ENCODE measurements at regions not wholly inside any gene's neighbourhood (a gene's known extent, or its start where the extent isn't known, plus 50 kb on each side); places are given as distances from the start of the nearest gene placed in this dataset.
"Not testable (repeated sequence)": the region's sequence is repeated elsewhere in the genome, so short reads cannot be mapped to it uniquely, and the experiment has no call there.

DNA sequence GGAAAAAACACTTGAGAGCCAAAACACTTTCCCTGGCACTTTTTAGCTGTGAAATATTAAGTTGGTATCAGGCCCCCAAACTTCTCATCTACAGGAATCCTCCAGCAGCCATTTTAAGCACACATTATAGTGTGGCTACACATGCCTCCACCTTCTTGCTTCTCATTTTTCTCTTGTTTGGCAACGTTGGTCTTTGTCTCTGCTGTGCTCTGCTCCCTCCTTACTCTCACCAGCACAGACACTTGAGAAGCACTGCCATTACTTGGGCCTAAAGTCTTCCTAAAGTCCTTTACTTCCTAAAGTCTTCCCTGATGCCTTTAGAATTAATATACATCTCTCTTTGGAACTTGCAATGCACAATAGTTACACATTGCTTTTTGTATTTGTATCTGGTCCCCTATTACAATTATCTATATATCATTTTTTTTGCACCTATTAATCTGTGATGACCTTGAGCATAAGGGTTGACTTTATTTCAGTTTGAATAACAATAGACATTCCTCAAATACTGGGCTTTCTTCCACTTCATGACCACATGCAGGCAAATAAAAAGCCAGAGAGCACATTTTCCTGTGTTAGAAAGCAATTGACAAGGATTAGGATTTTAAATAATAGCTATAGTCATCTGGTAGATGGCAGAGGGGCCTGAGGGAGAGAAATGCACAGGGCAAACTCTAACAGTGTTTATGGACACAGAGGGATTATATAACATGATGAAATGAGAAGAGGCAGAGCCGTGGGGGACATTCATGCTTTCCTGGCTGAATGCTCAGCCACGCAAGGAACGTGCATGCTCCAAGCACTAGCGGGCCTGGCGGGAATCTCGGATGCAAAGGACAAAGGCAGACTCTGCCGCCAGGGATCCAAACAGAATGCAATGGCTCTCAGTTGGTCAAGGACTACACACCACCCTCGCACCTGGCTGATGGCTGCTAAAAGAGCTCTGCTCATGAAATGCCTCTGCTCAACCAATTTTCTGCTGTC, 99.3 kb downstream of the CDC14C start:
- in situ Hi-C loops (cut with HindIII; ENCODE audit: low pct_ligation_motif_present, low sequenced_read_pairs) = no loop called here
- Histone ChIP-seq H3K27me3 (replicated peaks) (no peaks in the 10 kb centered on the region), H3K4me3 (ENCODE audit: low read depth, low read length) (no peak overlapping the region), H3K27ac (no peak overlapping the region), H3K36me3 (replicated peaks) (no peaks in the 10 kb centered on the region)
- no peak for DNase-seq
- TF ChIP-seq, protein P1, sequence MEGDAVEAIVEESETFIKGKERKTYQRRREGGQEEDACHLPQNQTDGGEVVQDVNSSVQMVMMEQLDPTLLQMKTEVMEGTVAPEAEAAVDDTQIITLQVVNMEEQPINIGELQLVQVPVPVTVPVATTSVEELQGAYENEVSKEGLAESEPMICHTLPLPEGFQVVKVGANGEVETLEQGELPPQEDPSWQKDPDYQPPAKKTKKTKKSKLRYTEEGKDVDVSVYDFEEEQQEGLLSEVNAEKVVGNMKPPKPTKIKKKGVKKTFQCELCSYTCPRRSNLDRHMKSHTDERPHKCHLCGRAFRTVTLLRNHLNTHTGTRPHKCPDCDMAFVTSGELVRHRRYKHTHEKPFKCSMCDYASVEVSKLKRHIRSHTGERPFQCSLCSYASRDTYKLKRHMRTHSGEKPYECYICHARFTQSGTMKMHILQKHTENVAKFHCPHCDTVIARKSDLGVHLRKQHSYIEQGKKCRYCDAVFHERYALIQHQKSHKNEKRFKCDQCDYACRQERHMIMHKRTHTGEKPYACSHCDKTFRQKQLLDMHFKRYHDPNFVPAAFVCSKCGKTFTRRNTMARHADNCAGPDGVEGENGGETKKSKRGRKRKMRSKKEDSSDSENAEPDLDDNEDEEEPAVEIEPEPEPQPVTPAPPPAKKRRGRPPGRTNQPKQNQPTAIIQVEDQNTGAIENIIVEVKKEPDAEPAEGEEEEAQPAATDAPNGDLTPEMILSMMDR (IDR thresholded peaks at IDR 0.05; ENCODE audit: low read depth, low read length, missing control alignments) = no peak

DNA sequence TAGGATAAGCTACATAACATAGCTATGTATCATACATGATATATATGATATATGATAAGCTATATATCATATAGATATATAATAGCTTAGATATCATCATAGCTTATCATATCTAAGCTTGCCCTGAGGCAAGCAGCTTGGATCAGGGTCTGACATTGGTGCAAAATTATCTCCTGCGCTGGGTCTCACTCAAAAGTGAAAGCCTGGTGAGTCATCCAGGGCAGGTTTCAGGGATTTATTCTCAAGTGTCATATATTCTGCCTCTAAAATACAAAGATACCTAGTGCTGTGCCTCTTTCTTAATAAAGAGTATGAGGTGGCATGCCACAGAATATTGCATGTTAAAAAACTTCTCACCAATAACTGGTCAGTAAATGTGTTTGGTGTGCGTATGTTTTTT, 105.9 kb downstream of the CDC14C start:
- no peaks in the 10 kb centered on the region for H3K36me3 ChIP-seq (replicated peaks)
- in situ Hi-C loops (cut with HindIII; ENCODE audit: low pct_ligation_motif_present, low sequenced_read_pairs) = no loop called here

DNA sequence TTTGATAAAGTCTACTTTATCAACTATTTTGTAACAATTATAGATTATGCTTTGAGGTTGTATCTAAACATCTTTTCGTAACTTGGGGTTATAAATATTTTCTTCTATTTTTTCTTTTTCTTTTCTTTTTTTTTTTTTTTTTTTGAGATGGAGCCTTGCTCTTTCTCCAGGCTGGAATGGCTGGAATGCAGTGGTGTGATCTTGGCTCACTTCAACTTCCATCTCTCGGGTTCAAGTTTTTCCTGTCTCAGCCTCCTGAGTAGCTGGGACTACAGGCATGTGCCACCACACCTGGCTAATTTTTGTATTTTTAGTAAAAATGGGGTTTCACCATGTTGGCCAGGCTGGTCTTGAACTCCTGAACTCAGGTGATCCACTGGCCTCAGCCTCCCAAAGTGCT, 108.8 kb downstream of the CDC14C start:
- H3K4me3 ChIP-seq (ENCODE audit: low read depth, low read length); H3K36me3 ChIP-seq (replicated peaks); H3K27ac ChIP-seq; H3K27me3 ChIP-seq (replicated peaks); DNase-seq; in situ Hi-C loops (cut with HindIII; ENCODE audit: low pct_ligation_motif_present, low sequenced_read_pairs): not testable (repeated sequence)

More for the DNA sequence above, 105.9 kb downstream of the CDC14C start:
- no peak for DNase-seq
- H3K27me3 ChIP-seq (replicated peaks) = no peaks in the 10 kb centered on the region
- no peak overlapping the region for H3K4me3 ChIP-seq (ENCODE audit: low read depth, low read length)
- TF ChIP-seq, protein P1 (IDR thresholded peaks at IDR 0.05; ENCODE audit: low read depth, low read length, missing control alignments) = no peak
- no peak overlapping the region for H3K27ac ChIP-seq

DNA sequence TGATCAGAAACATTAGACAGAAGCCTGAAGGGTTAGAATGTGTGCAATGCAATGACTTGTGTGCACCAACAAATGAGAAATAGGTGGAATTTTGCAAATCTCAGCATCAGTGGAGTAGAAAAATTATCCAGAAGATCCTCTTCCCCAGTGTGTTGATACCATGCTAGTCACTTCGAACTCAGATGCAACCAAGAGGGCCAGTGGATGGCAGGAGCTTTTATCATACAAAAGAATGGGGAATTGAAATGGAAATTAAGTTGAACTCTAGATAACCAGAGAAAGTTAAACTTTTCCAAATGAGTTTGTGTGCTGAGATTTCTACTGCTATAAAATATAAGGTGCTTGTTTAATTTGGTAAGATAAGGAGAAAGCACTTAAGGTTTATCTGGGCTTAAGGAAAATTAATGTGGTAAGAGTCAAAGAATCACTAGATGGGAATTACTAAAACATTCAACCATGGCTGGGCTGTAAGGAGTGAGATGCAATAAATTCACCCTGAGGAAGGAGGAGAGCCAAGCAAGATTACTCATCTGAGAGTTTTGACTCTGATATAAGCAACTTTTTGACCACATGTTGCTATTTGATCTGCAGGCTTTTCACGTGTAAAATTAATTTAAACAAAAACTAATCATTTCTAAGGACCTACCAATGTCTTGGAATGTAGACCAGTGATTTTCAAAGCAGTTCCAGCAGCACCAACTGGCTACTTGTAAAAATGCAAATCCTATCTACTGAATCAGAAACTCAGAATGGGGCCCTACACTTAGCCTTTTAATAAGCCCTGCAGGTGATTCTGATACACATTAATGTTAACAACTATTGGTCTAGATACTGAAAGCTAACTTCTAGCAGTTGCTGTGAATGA, 113.2 kb downstream of the CDC14C start:
- Histone ChIP-seq H3K36me3 (replicated peaks) (no peaks in the 10 kb centered on the region), H3K27ac (no peak overlapping the region), H3K27me3 (replicated peaks) (no peaks in the 10 kb centered on the region), H3K4me3 (ENCODE audit: low read depth, low read length) (no peak overlapping the region)
- TF ChIP-seq, protein P1 (IDR thresholded peaks at IDR 0.05; ENCODE audit: low read depth, low read length, missing control alignments) = no peak
- in situ Hi-C loops (cut with HindIII; ENCODE audit: low pct_ligation_motif_present, low sequenced_read_pairs) = no loop called here
- no peak for DNase-seq

DNA sequence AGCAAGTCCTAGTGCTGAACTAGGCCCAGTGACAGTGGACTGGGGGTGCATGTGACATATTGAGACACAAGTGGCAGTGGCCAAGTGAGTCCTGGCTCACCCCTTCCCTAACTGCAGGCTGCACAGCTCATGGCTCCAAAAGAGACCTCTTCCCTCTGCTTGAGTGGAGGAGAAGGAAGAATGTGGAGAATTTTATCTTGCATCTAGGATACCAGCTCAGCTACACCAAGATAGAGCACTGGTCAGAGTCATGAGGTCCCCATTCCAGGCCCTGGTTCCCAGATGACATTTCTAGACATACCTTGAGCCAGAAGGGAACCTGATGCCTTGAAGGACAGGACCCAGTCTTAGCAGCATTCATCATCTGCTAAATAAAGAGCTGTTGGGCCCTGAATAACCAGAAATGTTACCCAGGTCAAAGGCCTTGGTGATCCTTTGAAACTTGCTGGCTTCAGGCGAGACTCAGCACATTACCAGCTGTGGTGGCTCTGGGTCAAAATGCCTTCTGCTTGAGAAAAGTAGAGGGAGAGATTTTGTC, 114.5 kb downstream of the CDC14C start:
- Histone ChIP-seq H3K27me3 (replicated peaks) (no peaks in the 10 kb centered on the region), H3K27ac (no peak overlapping the region), H3K36me3 (replicated peaks) (no peaks in the 10 kb centered on the region), H3K4me3 (ENCODE audit: low read depth, low read length) (no peak overlapping the region)
- in situ Hi-C loops (cut with HindIII; ENCODE audit: low pct_ligation_motif_present, low sequenced_read_pairs) = no loop called here
- TF ChIP-seq, protein P1 (IDR thresholded peaks at IDR 0.05; ENCODE audit: low read depth, low read length, missing control alignments) = no peak
- no peak for DNase-seq

DNA sequence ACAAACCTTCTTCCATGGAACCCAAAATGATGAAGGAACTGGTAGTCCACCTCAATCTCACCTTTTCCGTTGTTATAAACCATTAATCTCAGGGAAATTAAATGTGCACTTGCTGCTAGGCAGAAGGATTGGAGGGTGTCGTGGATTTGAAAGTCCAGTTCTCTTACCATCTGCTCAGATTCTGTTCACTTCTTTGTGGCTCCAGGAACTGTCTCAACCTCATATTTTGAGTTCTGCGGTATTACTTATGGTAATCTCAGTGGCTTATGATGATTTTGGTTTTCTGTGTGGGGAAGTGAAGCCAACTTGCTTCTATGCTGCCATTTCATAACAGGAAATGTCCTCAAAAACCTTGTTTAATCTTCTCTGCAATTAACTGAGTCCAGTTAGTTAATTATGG, 136.4 kb downstream of the CDC14C start:
- no peaks in the 10 kb centered on the region for H3K27me3 ChIP-seq (replicated peaks)
- in situ Hi-C loops (cut with HindIII; ENCODE audit: low pct_ligation_motif_present, low sequenced_read_pairs) = no loop called here
- no peak overlapping the region for H3K4me3 ChIP-seq (ENCODE audit: low read depth, low read length)
- no peak for DNase-seq
- no peaks in the 10 kb centered on the region for H3K36me3 ChIP-seq (replicated peaks)
- no peak overlapping the region for H3K27ac ChIP-seq
- TF ChIP-seq, protein P1 (IDR thresholded peaks at IDR 0.05; ENCODE audit: low read depth, low read length, missing control alignments) = no peak

All from brain microvascular endothelial cell (primary cell).